ENCODE measurements at regions not wholly inside any gene's neighbourhood (a gene's known extent, or its start where the extent isn't known, plus 50 kb on each side); places are given as distances from the start of the nearest gene placed in this dataset.

- no peak for TF ChIP-seq CTCF (IDR thresholded peaks at IDR 0.05; ENCODE audit: low read depth, low read length, missing control alignments)
- no peak overlapping the region for H3K4me3 ChIP-seq (replicated peaks; ENCODE audit: low read depth, low read length)
- no peak for DNase-seq (ENCODE audit: extremely low read depth, low read depth)
Measured at GRCh38 chr22:44401783-44402110, 89.0 kb upstream of the SHISAL1 start.

DNA sequence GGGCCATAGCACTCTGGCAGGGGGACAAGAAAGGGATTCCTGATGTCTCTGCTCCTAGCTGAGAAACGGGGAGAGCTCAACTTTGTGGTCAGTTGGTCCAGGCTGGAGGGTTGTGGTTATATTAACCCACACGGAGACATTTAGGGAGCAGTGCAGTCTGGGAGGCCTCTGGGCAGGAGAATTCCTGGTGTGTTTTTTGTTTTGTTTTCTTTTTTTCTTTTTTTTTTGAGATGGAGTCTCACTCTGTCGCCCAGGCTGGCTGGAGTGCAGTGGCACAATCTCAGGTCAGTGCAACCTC is 88.0 kb upstream of the SHISAL1 start:
- no peak overlapping the region for H3K4me3 ChIP-seq (replicated peaks; ENCODE audit: low read depth, low read length)
- no peak for DNase-seq (ENCODE audit: extremely low read depth, low read depth)
- no peak for TF ChIP-seq CTCF (IDR thresholded peaks at IDR 0.05; ENCODE audit: low read depth, low read length, missing control alignments)

- TF ChIP-seq CTCF (IDR thresholded peaks at IDR 0.05; ENCODE audit: low read depth, low read length, missing control alignments) = no peak
- H3K4me3 ChIP-seq (replicated peaks; ENCODE audit: low read depth, low read length) = no peak overlapping the region
- DNase-seq (ENCODE audit: extremely low read depth, low read depth) = no peak
Measured at GRCh38 chr22:44399906-44400762, 87.4 kb upstream of the SHISAL1 start.

- H3K4me3 ChIP-seq (replicated peaks; ENCODE audit: low read depth, low read length) = no peak overlapping the region
- no peak for TF ChIP-seq CTCF (IDR thresholded peaks at IDR 0.05; ENCODE audit: low read depth, low read length, missing control alignments)
- no peak for DNase-seq (ENCODE audit: extremely low read depth, low read depth)
Measured at GRCh38 chr22:44398856-44399837, 86.4 kb upstream of the SHISAL1 start.

DNA sequence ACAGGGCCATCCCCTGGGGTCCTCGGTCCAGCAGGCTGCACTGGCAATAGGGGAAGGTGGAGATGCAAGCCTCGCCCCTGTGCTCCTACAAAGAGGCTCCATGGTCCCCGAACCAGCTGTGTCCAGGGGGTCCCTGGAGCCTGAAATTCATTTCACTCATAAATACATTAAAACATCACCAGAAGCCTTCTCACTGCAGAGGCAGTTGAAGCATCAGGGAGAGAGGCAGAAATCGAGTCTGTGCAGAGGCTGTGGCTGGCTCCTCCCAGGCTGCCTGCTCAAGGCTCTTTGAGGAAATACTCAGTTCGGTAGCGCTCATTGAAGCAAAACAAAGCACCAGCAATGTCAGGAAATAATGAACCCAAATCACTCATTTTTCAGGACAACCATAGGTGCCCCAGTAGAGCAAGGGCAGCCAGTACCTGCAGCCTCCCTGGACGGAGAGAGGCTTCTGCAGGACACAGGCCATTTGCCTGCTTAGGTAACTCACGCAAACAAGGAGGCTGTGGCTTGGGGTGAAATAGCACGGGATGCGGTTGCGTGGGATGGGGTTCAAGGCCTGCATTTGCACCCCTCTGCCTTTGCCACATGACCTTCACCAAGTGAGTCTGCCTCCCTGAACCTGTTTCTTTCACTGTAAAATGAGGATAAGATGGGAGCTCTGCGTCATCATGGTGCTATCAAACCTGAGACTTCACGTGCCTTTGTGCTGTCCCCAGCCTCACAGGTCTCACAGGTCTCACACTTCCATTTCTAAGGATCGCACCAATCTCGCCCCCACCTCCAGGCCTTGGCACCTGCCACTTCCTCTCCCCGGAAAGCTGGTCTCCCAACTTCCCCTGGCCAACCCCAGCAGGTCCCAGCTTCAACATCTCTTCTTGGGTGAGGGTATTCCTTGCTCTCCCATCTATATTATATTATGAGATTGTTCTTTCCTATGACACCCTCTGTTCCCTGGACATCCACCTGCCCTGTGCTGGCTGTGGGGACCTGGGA is 84.3 kb upstream of the SHISAL1 start:
- H3K4me3 ChIP-seq (replicated peaks; ENCODE audit: low read depth, low read length) = no peak overlapping the region
- no peak for DNase-seq (ENCODE audit: extremely low read depth, low read depth)
- no peak for TF ChIP-seq CTCF (IDR thresholded peaks at IDR 0.05; ENCODE audit: low read depth, low read length, missing control alignments)

DNA sequence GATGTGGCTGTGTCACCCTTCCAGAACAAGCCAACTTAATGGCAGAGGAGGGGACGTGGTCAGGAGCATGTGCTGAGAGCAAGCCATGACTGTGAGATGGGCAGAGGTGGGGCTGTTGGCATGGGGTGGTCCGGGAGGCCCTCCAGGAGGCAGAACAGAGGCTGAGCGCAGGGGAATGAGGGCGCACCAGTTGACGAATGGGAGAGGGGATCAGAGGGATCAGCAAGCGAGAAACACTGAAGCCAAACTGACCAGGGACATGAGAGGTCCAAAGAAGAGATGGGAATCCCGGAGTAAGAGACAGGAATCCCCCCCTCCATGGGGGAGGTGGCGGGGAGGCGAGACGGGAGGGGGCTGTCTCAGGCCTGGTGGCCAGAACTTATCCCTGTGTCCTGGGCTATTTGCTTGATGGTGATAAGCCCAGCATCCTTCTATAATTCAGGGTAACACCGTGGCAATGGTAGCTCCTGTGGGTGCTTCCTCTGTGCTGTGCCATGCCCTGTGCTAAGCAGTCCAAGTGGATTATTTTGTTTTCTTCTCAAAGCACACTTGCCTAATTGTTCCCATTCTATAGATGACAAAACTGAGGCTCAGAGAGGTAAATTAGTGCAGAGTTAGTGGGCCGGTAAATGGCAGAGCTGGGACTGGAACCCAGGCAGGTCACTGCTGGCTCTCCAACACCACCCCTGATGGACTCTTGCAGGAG is 83.4 kb upstream of the SHISAL1 start:
- no peak for DNase-seq (ENCODE audit: extremely low read depth, low read depth)
- no peak for TF ChIP-seq CTCF (IDR thresholded peaks at IDR 0.05; ENCODE audit: low read depth, low read length, missing control alignments)
- no peak overlapping the region for H3K4me3 ChIP-seq (replicated peaks; ENCODE audit: low read depth, low read length)

All from HFF-Myc (cell line).